CD4-positive, alpha-beta T cell (primary cell): ENCODE measurements at regions not wholly inside any gene's neighbourhood (a gene's known extent, or its start where the extent isn't known, plus 50 kb on each side); places are given as distances from the start of the nearest gene placed in this dataset.

Source experiments
- ATAC-seq: fragments of 200-7000 bp; cut with Tn5 transposase; one replicate; pipeline ENCODE4 v1.10.0; 2022; ENCODE audit warnings: mild to moderate bottlenecking; ENCODE audit not compliant: poor library complexity
- CTCF ChIA-PET: fragments of 350-600 bp; sonication (Branson Sonifier 250); formaldehyde crosslinking; loops from one replicate; lab custom pipeline; 2021; ENCODE audit warnings: antibody characterized with exemption, inconsistent platforms; lab: Charles Lee
- POLR2A ChIA-PET: fragments of 350-600 bp; sonication (Branson Sonifier 250); formaldehyde crosslinking; loops from one replicate; lab custom pipeline; 2021; ENCODE audit warnings: antibody characterized with exemption, inconsistent platforms; lab: Charles Lee
- DNase-seq, 14 experiments: peaks; one replicate each; pipeline ENCODE4 v3.0.0-alpha.2; 2013 to 2020; ENCODE audit warnings: mixed read lengths in 2 of 14
- H3K27ac ChIP-seq, 2 donors: one replicate each; pipeline versions ENCODE4 v1.5.1 to v1.7.0; 2013; ENCODE audit warnings: low read length in 2 of 2, low read depth in 1 of 2, mild to moderate bottlenecking in 1 of 2
- H3K27me3 ChIP-seq, 2 experiments: 1 replicate in 1 of 2; 2 replicates in 1 of 2; pipeline versions ENCODE4 v1.6.1 to v1.7.0; 2013; ENCODE audit warnings: low read length in 2 of 2, control low read depth in 1 of 2, mild to moderate bottlenecking in 1 of 2, moderate library complexity in 1 of 2; ENCODE audit not compliant: insufficient read depth in 2 of 2, control insufficient read depth in 1 of 2
- H3K36me3 ChIP-seq: one replicate; pipeline ENCODE4 v1.6.1; 2013; ENCODE audit warnings: low read length, control low read depth; ENCODE audit not compliant: insufficient read depth
- H3K4me1 ChIP-seq: one replicate; pipeline ENCODE4 v1.6.1; 2013; ENCODE audit warnings: low read length, control low read depth; ENCODE audit not compliant: insufficient read depth
- H3K4me3 ChIP-seq: one replicate; pipeline ENCODE4 v1.5.1; 2013; ENCODE audit warnings: mild to moderate bottlenecking, low read length, moderate library complexity
- H3K9me3 ChIP-seq, 2 experiments: 1 replicate in 1 of 2; 2 replicates in 1 of 2; pipeline versions ENCODE4 v1.6.1 to v1.7.0; 2013; ENCODE audit warnings: low read length in 2 of 2, mild to moderate bottlenecking in 2 of 2, control low read depth in 1 of 2, moderate library complexity in 1 of 2; ENCODE audit not compliant: control insufficient read depth in 1 of 2, insufficient read depth in 1 of 2
- H3K27ac Mint-ChIP-seq: one replicate; pipeline ENCODE4 v1.8.0; 2020; ENCODE audit warnings: mixed read lengths
- H3K27me3 Mint-ChIP-seq: one replicate; pipeline ENCODE4 v1.8.0; 2021; ENCODE audit warnings: mixed read lengths
- H3K36me3 Mint-ChIP-seq: one replicate; pipeline ENCODE4 v1.8.0; 2021; ENCODE audit warnings: low read depth, mixed read lengths
- H3K4me1 Mint-ChIP-seq: one replicate; pipeline ENCODE4 v1.8.0; 2021; ENCODE audit warnings: low read depth, mixed read lengths
- H3K4me3 Mint-ChIP-seq: one replicate; pipeline ENCODE4 v1.8.0; 2020; ENCODE audit warnings: mild to moderate bottlenecking, mixed read lengths
- H3K9me3 Mint-ChIP-seq: one replicate; pipeline ENCODE4 v1.8.0; 2020; ENCODE audit warnings: mixed read lengths
- intact Hi-C, 2 experiments: fragments of 100-400 bp; cut with DNase I in 1 of 2; cut with micrococcal nuclease in 1 of 2; formaldehyde crosslinking; loops; one replicate each; pipeline versions ENCODE4 v1.15.1 to v1.9.0; 2023 to 2025; cut with DNase I, micrococcal nuclease
- TF ChIP-seq, protein P1 (sequence below): fragments of 200-600 bp; IDR thresholded peaks from one replicate; pipeline ENCODE4 v1.8.0; 2022; ENCODE audit warnings: antibody characterized with exemption, mild to moderate bottlenecking

DNA sequence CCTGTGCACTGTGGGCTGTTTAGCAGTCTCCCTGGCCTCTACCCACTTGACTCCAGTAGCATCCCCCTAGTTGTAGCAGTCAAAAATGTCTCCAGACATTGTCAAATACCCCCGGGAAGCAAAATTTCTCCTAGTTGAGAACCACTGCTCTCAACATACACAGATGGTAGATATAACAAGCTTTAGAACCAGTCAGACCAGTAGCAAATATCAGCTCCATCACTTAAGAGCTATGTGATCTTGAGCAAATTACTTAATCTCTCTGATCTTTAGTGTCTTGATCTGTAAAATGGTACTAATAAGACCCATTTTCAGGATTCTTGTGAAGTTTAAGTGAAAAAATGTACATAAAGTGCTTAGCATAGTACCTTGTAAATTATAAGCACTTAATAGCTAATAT lies 96.2 kb downstream of the DUSP6 start:
- Histone ChIP-seq H3K27me3 (no peaks in the 10 kb centered on the region), H3K9me3 (no peaks in the 10 kb centered on the region), H3K36me3 (no peaks in the 10 kb centered on the region), H3K4me1 (no peaks in the 10 kb centered on the region), H3K27ac (no peak overlapping the region), H3K4me3 (no peak overlapping the region)
- DNase-seq (no peak), ATAC-seq (no peak)
- Mint-ChIP-seq H3K36me3 (no peaks in the 10 kb centered on the region), H3K9me3 (peaks cover 2% of the 10 kb centered on the region), H3K4me1 (peaks cover 9% of the 10 kb centered on the region), H3K27me3 (no peaks in the 10 kb centered on the region), H3K27ac (no peak overlapping the region), H3K4me3 (no peak overlapping the region)
- intact Hi-C loops: no loop called here
- TF ChIP-seq, protein P1, sequence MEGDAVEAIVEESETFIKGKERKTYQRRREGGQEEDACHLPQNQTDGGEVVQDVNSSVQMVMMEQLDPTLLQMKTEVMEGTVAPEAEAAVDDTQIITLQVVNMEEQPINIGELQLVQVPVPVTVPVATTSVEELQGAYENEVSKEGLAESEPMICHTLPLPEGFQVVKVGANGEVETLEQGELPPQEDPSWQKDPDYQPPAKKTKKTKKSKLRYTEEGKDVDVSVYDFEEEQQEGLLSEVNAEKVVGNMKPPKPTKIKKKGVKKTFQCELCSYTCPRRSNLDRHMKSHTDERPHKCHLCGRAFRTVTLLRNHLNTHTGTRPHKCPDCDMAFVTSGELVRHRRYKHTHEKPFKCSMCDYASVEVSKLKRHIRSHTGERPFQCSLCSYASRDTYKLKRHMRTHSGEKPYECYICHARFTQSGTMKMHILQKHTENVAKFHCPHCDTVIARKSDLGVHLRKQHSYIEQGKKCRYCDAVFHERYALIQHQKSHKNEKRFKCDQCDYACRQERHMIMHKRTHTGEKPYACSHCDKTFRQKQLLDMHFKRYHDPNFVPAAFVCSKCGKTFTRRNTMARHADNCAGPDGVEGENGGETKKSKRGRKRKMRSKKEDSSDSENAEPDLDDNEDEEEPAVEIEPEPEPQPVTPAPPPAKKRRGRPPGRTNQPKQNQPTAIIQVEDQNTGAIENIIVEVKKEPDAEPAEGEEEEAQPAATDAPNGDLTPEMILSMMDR: no peak
- CTCF ChIA-PET: interaction anchor here (0.6 to 1.2 kb wide), 2 partner anchors 13 to 270 kb away, joined by 3 read pairs; partner anchors contain the start of gene POC1B
- POLR2A ChIA-PET: no interaction called here

DNA sequence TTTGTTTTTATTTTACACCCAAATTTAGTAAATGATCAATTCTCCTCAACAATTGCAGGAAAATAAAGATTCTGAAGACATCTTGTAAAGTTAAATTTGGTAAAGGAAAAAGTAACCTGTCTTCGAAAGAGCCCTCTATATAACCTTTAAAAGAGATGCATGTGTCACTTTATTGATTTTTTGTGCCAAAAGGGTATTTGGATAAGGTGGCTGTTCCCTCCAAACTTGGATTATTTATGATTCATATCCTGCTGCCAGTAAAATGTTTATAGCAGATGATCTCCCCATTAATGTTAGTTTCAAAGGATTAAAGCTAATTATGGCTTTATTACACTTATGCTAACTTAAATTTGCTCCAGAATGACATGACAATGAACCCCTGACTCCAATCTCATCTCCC lies 98.8 kb downstream of the DUSP6 start:
- Mint-ChIP-seq H3K27me3 (no peaks in the 10 kb centered on the region), H3K27ac (no peak overlapping the region), H3K4me1 (peaks cover 16% of the 10 kb centered on the region), H3K4me3 (no peak overlapping the region), H3K36me3 (no peaks in the 10 kb centered on the region), H3K9me3 (peaks cover 2% of the 10 kb centered on the region)
- ATAC-seq: no peak
- Histone ChIP-seq H3K36me3 (no peaks in the 10 kb centered on the region), H3K27me3 (no peaks in the 10 kb centered on the region), H3K9me3 (no peaks in the 10 kb centered on the region), H3K4me3 (no peak overlapping the region), H3K4me1 (no peaks in the 10 kb centered on the region), H3K27ac (no peak overlapping the region)
- TF ChIP-seq, protein P1: no peak
- POLR2A ChIA-PET: no interaction called here
- no peak for DNase-seq
- intact Hi-C loops: no loop called here
- CTCF ChIA-PET: no interaction called here

DNA sequence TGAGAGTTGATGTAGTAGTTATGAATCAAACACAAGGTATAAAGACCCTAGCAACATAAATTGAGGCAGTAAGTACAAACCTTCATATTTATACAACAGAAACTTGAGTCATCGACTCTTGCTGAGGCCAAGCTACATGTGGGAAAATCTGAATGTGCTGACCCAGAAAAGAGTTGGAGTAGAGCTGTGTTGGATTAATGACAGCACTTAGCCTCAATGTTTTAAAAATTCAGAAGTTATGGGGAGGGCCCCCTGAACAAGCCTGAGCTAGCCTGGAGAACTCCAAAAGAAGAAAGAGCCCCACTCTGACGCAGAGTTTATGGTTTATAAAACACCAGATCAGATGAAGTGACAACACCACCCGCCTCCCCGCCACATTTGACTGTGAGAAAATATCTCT lies 100.0 kb downstream of the DUSP6 start:
- intact Hi-C loops: no loop called here
- ATAC-seq (no peak), DNase-seq (no peak)
- H3K27ac Mint-ChIP-seq: no peak overlapping the region
- peaks cover 16% of the 10 kb centered on the region for H3K4me1 Mint-ChIP-seq
- TF ChIP-seq, protein P1: no peak
- H3K27ac ChIP-seq: no peak overlapping the region
- H3K4me1 ChIP-seq: no peaks in the 10 kb centered on the region
- H3K4me3 ChIP-seq: no peak overlapping the region
- POLR2A ChIA-PET: no interaction called here
- CTCF ChIA-PET: no interaction called here
- H3K36me3 ChIP-seq: no peaks in the 10 kb centered on the region
- H3K27me3 ChIP-seq: no peaks in the 10 kb centered on the region
- no peaks in the 10 kb centered on the region for H3K27me3 Mint-ChIP-seq
- H3K9me3 Mint-ChIP-seq: no peaks in the 10 kb centered on the region
- no peak overlapping the region for H3K4me3 Mint-ChIP-seq
- no peaks in the 10 kb centered on the region for H3K9me3 ChIP-seq
- no peaks in the 10 kb centered on the region for H3K36me3 Mint-ChIP-seq
